A549 (cell line): ENCODE measurements at regions not wholly inside any gene's neighbourhood (a gene's known extent, or its start where the extent isn't known, plus 50 kb on each side); places are given as distances from the start of the nearest gene placed in this dataset.
A peak's percentile ranks its signal among the peaks of the same experiment; 100 is the strongest.

Experiments
- ATAC-seq, 2 experiments: fragments of 200-7000 bp in 1 of 2; fragments of >200 bp in 1 of 2; cut with Nextera tagmentation in 1 of 2; cut with Tn5 transposase in 1 of 2; 3 replicates each; pipeline versions ENCODE4 v1.8.0 to v1.9.1; 2018 to 2020; ENCODE audit warnings: mild to moderate bottlenecking in 1 of 2, moderate library complexity in 1 of 2
- CTCF ChIA-PET: fragments of 300-600 bp; sonication (Branson Sonifier 250); formaldehyde crosslinking; extraction: SDS; loops from one replicate; lab custom pipeline; 2021; ENCODE audit warnings: antibody characterized with exemption, inconsistent platforms; lab: Yijun Ruan, JAX
- POLR2A ChIA-PET: fragments of 350-600 bp; formaldehyde crosslinking; extraction: SDS; loops from one replicate; lab custom pipeline; 2021; ENCODE audit warnings: antibody characterized with exemption, inconsistent platforms; lab: Yijun Ruan, JAX
- DNase-seq, 2 experiments: peaks; one replicate each; pipeline versions ENCODE4 v3.0.0 to v3.0.0-alpha.2; 2011 to 2016; ENCODE audit warnings: low read depth in 1 of 2, low spot score in 1 of 2
- FAIRE-seq: peaks from 2 replicates; lab custom pipeline; 2011; peaks lifted over from hg19 to GRCh38; lab: Jason Lieb, UNC
- H3K27ac ChIP-seq, 2 experiments: fragments of >200 bp; sonication (Bioruptor Twin); formaldehyde crosslinking; 3 replicates each; pipeline ENCODE4 v1.5.1; 2016 to 2017
- H3K4me1 ChIP-seq: fragments of >200 bp; sonication (Bioruptor Twin); formaldehyde crosslinking; 3 replicates; pipeline ENCODE4 v1.6.1; 2016
- H3K4me2 ChIP-seq: fragments of >200 bp; sonication (Bioruptor Twin); formaldehyde crosslinking; 3 replicates; pipeline ENCODE4 v1.6.1; 2016
- H3K4me3 ChIP-seq: fragments of >200 bp; sonication (Bioruptor Twin); formaldehyde crosslinking; 3 replicates; pipeline ENCODE4 v1.5.1; 2016
- H3K9me3 ChIP-seq: fragments of >200 bp; sonication (Bioruptor Twin); formaldehyde crosslinking; 3 replicates; pipeline ENCODE4 v1.6.1; 2016
- BHLHE40 ChIP-seq: IDR thresholded peaks from 2 replicates; pipeline ENCODE4 v1.6.1; 2012; ENCODE audit warnings: low read depth, low read length, inconsistent platforms
- CBX8 ChIP-seq: fragments of 200-600 bp; sonication (generic); IDR thresholded peaks from 2 replicates; pipeline ENCODE4 v1.6.1; 2016
- CHD4 ChIP-seq: fragments of 200-600 bp; sonication (generic); IDR thresholded peaks from 2 replicates; pipeline ENCODE4 v1.6.1; 2016; ENCODE audit warnings: antibody characterized with exemption, mild to moderate bottlenecking, borderline replicate concordance
- EHF ChIP-seq: fragments of 250-450 bp; sonication (Bioruptor Pico); IDR thresholded peaks from 2 replicates; pipeline ENCODE4 v1.5.0; 2020; ENCODE audit warnings: mild to moderate bottlenecking
- EP300 ChIP-seq, 2 experiments: fragments of >200 bp; sonication (Bioruptor Twin); formaldehyde crosslinking; IDR thresholded peaks; 2 replicates in 1 of 2; 3 replicates in 1 of 2; pipeline ENCODE4 v1.6.1; 2016 to 2017
- ESRRA ChIP-seq: fragments of 150-350 bp; IDR thresholded peaks from 2 replicates; pipeline ENCODE4 v1.6.1; 2014; ENCODE audit warnings: mild to moderate bottlenecking, low read length, borderline replicate concordance
- FOSB ChIP-seq: fragments of 250-450 bp; sonication (Bioruptor Pico); IDR thresholded peaks from 2 replicates; pipeline ENCODE4 v1.5.0; 2020; ENCODE audit warnings: mild to moderate bottlenecking, moderate library complexity
- FOSL2 ChIP-seq, 2 experiments: fragments of 450-650 bp in 1 of 2; fragments of >200 bp in 1 of 2; sonication (Bioruptor Twin) in 1 of 2; formaldehyde crosslinking; IDR thresholded peaks; 2 replicates each; pipeline versions ENCODE4 v1.5.0 to v1.6.1; 2016 to 2020; ENCODE audit warnings: mild to moderate bottlenecking in 1 of 2, moderate library complexity in 1 of 2
- HOXA7 ChIP-seq: fragments of 250-450 bp; sonication (Bioruptor Pico); IDR thresholded peaks from 2 replicates; pipeline ENCODE4 v1.5.0; 2020; ENCODE audit warnings: mild to moderate bottlenecking, moderate library complexity
- HOXB13 ChIP-seq: fragments of 250-450 bp; sonication (Bioruptor Pico); IDR thresholded peaks from 2 replicates; pipeline ENCODE4 v1.5.0; 2020; ENCODE audit warnings: low read depth, mild to moderate bottlenecking, moderate library complexity
- KDM1A ChIP-seq: fragments of 200-600 bp; sonication (generic); IDR thresholded peaks from 2 replicates; pipeline ENCODE4 v1.6.1; 2016; ENCODE audit warnings: low read depth, mild to moderate bottlenecking
- MAZ ChIP-seq: fragments of 150-350 bp; IDR thresholded peaks from 2 replicates; pipeline ENCODE4 v1.6.1; 2014; ENCODE audit warnings: antibody characterized with exemption, low read depth, low read length, borderline replicate concordance
- MYC ChIP-seq: IDR thresholded peaks from 2 replicates; pipeline ENCODE4 v1.6.1; 2012; ENCODE audit warnings: mild to moderate bottlenecking, inconsistent platforms, low read length, improper control_type of control experiment, borderline replicate concordance
- RAD21 ChIP-seq, 2 experiments: fragments of >200 bp in 1 of 2; sonication (Bioruptor Twin) in 1 of 2; formaldehyde crosslinking in 1 of 2; IDR thresholded peaks in 1 of 2; conservative IDR thresholded peaks in 1 of 2; 2 replicates in 1 of 2; 3 replicates in 1 of 2; pipeline ENCODE4 v1.6.1; 2012 to 2018; ENCODE audit warnings: inconsistent platforms in 1 of 2
- RARB ChIP-seq: fragments of 250-450 bp; sonication (Bioruptor Pico); IDR thresholded peaks from 2 replicates; pipeline ENCODE4 v1.8.0; 2021; ENCODE audit warnings: mild to moderate bottlenecking, moderate library complexity
- RCOR1 ChIP-seq: fragments of 150-350 bp; IDR thresholded peaks from 2 replicates; pipeline ENCODE4 v1.6.1; 2014; ENCODE audit warnings: antibody characterized with exemption, low read length, low read depth
- RNF2 ChIP-seq: fragments of 200-600 bp; sonication (generic); IDR thresholded peaks from 2 replicates; pipeline ENCODE4 v1.6.1; 2016; ENCODE audit warnings: low read depth, mild to moderate bottlenecking, antibody characterized with exemption, moderate library complexity, borderline replicate concordance
- SMC3 ChIP-seq: fragments of >200 bp; sonication (Bioruptor Twin); formaldehyde crosslinking; IDR thresholded peaks from 3 replicates; pipeline ENCODE4 v1.6.1; 2018; ENCODE audit warnings: inconsistent platforms
- TFCP2L1 ChIP-seq: fragments of 250-450 bp; sonication (Bioruptor Pico); IDR thresholded peaks from 2 replicates; pipeline ENCODE4 v1.5.0; 2021; ENCODE audit warnings: mild to moderate bottlenecking
- TP53 ChIP-seq: fragments of 250-450 bp; sonication (Bioruptor Pico); IDR thresholded peaks from 2 replicates; pipeline ENCODE4 v1.5.0; 2021; ENCODE audit warnings: mild to moderate bottlenecking, moderate library complexity
- ZNF302 ChIP-seq: fragments of 250-450 bp; sonication (Bioruptor Pico); IDR thresholded peaks from 2 replicates; pipeline ENCODE4 v1.9.0; 2021; ENCODE audit warnings: inconsistent platforms, mild to moderate bottlenecking, moderate library complexity
- WGBS: methylation state at CpG from one replicate; pipeline ENCODE4 v1.1.6; 2017; ENCODE audit errors: missing lambda C conversion rate; 5-methylcytosine and 5-hydroxymethylcytosine counted together
- TF ChIP-seq, protein P1 (sequence below): fragments of 450-650 bp; IDR thresholded peaks from 2 replicates; pipeline ENCODE4 v1.6.1; 2014; ENCODE audit warnings: antibody characterized with exemption
- TF ChIP-seq, protein P2 (sequence below): fragments of >200 bp; sonication (Bioruptor Twin); formaldehyde crosslinking; IDR thresholded peaks from 3 replicates; pipeline ENCODE4 v1.5.1; 2016
- TF ChIP-seq, protein P3 (sequence below): fragments of >200 bp; sonication (Bioruptor Twin); formaldehyde crosslinking; IDR thresholded peaks from 2 replicates; pipeline ENCODE4 v1.6.1; 2016

DNA sequence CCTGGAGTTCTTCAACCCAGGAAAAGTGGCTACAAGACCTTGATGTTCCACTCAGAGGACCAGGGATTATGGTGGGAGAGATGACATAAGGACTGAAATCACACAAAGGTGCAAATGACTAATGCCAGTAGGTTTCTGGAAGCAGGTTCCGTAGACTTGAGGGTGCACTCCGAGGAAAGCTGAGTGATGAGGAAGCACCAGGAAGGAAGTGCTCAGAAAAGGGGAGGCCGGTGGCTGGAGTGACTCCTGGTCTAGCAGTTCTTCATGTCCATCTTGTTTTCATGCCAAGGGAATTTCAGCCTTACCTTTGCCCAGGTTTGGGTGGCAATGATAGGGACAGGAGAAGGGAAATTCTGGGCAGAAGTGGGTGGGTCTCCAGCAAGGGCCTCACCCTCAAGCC lies 74.5 kb downstream of the TMEM17 start:
- Histone ChIP-seq H3K4me1 (no peaks in the 10 kb centered on the region), H3K4me3 (no peak overlapping the region), H3K4me2 (no peak overlapping the region), H3K9me3 (peaks cover 3% of the 10 kb centered on the region; the same call in 1 of the 3 replicates), H3K27ac (no peak overlapping the region)
- DNase-seq (no peak), FAIRE-seq (no peak), ATAC-seq (no peak)
- TF ChIP-seq MAZ (no peak), BHLHE40 (no peak), RNF2 (no peak), TFCP2L1 (CRISPR knock-in tag) (no peak), CBX8 (no peak), EP300 (IDR thresholded peaks at IDR 0.05) (no peak), SMC3 (no peak), FOSL2 (IDR thresholded peaks at IDR 0.05) (no peak), FOSL2 (CRISPR knock-in tag; IDR thresholded peaks at IDR 0.05) (no peak), TP53 (CRISPR knock-in tag) (no peak)
- 67% methylated on average over 3 of the region's 3 CpGs for WGBS
- CTCF ChIA-PET: interaction anchor here (1.0 kb wide), 1 partner anchor 26 kb away, joined by 3 read pairs; no protein-coding TSS in a partner anchor
- POLR2A ChIA-PET: no interaction called here

DNA sequence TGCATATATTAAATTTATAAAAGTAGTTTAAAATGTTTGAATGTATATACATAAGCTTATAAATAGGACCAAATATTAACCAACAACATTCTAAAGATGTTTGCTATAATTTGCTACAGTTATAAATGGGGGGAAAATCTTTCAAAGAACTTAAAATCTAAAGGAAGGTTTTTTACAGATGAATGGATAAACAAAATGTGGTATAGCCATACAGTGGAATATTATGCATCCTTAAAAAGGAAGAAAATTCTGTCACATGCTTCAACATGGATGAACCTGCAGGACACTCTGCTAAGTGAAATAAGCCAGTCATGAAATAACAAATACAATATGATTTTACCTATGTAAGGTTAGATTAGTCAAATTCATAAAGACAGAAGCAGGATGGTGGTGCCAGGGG lies 75.8 kb downstream of the TMEM17 start:
- H3K4me3 ChIP-seq: no peak overlapping the region
- POLR2A ChIA-PET: no interaction called here
- no peak overlapping the region for H3K27ac ChIP-seq
- FAIRE-seq: no peak
- DNase-seq: no peak
- peaks cover 3% of the 10 kb centered on the region; the same call in 1 of the 3 replicates for H3K9me3 ChIP-seq
- no peak for ATAC-seq
- no peak overlapping the region for H3K4me2 ChIP-seq
- CTCF ChIA-PET: interaction anchor here (1.1 to 1.5 kb wide), 3 partner anchors 8 to 438 kb away, joined by 3 read pairs; no protein-coding TSS in a partner anchor
- peaks cover 5% of the 10 kb centered on the region; the same call in 1 of the 3 replicates for H3K4me1 ChIP-seq
- TF ChIP-seq KDM1A (0 out of 2 replicates have a peak, but pooled peaks have one; percentile 24), CHD4 (no peak)

DNA sequence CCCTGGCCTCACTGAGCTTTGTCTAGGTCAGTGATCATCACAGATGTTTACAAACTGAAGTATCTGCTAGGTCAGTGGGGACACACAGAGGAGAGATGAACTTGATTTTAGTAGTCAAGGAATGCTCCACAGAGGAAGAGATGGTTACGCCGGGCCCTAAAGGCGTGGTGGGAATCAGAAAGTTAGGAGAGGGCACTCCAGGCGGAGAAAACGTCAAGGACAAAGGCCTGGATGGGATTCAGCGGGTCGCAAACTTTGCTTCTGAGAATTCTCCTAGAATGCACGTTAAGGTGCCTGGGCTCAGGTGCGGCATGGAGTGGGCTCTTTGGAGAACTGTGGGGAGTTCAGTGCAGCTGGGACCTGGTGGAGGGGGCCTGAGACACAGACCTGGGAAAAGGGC lies 78.8 kb downstream of the TMEM17 start:
- Histone ChIP-seq H3K27ac (peak overlapping the region in 1 of 2 experiments; percentile 60; a peak in 1 of 6 replicates), H3K4me1 (peaks cover 10% of the 10 kb centered on the region; the same call in 1 of the 3 replicates), H3K4me3 (no peak overlapping the region), H3K9me3 (peaks cover 3% of the 10 kb centered on the region; the same call in 1 of the 3 replicates), H3K4me2 (no peak overlapping the region)
- no peak for ATAC-seq
- no peak for DNase-seq
- FAIRE-seq: no peak
- ChIA-PET CTCF (interaction anchor here (1.2 to 1.6 kb wide), 5 partner anchors 10 to 434 kb away, joined by 3 to 4 read pairs (median 3); no protein-coding TSS in a partner anchor), POLR2A (no interaction called here)
- no peak for TF ChIP-seq ZNF302 (CRISPR knock-in tag)
- TF ChIP-seq, protein P1, sequence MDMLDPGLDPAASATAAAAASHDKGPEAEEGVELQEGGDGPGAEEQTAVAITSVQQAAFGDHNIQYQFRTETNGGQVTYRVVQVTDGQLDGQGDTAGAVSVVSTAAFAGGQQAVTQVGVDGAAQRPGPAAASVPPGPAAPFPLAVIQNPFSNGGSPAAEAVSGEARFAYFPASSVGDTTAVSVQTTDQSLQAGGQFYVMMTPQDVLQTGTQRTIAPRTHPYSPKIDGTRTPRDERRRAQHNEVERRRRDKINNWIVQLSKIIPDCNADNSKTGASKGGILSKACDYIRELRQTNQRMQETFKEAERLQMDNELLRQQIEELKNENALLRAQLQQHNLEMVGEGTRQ: no peak
- TF ChIP-seq HOXA7 (CRISPR knock-in tag): no peak
- no peak for TF ChIP-seq EP300 (IDR thresholded peaks at IDR 0.05)
- 87% methylated on average over 9 of the region's 9 CpGs for WGBS

DNA sequence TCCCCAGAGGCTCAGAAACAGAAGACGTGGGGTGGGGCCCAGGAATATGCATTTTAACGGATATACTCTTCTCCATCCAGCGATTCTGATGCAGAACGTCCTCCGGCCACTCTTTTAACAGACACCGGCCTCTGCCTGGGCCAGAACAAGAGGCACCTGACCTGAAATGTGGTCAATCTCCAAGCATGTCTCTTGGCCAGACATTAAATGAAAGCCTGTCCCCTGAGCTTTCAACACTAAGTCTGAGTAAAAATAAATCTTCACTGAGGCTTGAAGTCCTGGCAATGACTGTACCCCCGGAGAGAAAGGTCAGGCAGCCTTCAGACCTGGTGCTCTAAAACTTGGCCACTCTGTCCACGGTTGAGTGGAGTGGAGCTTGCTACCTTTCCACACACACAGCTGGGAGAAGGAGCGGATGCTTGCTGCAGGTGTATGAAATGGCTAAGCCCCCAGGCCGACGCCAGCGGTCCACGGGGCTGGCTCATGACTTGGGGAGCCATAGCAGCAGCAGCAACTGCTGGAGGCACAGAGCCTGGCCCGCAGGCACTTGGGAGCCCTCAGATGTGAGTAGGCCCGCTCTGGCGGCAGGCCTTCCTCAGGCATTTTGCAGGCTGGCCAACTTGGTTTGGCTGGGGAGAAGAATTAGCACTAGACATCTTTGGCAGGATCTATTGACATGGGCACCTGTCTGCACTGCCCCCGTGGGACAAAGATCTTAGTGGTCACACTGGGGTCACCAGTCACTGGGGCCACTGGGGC lies 79.7 kb downstream of the TMEM17 start:
- FAIRE-seq: no peak
- 81% methylated on average over 17 of the region's 17 CpGs for WGBS
- Histone ChIP-seq H3K4me2 (no peak overlapping the region), H3K4me1 (peaks cover 10% of the 10 kb centered on the region; the same call in 1 of the 3 replicates), H3K27ac (peak overlapping the region in 1 of 2 experiments; percentile 60; a peak in 1 of 6 replicates), H3K4me3 (no peak overlapping the region), H3K9me3 (peaks cover 3% of the 10 kb centered on the region; the same call in 1 of the 3 replicates)
- ChIA-PET CTCF (interaction anchor here (1.2 to 1.6 kb wide), 4 partner anchors 10 to 433 kb away, joined by 3 to 4 read pairs (median 3); no protein-coding TSS in a partner anchor), POLR2A (no interaction called here)
- no peak for DNase-seq
- no peak for ATAC-seq
- TF ChIP-seq, protein P2, sequence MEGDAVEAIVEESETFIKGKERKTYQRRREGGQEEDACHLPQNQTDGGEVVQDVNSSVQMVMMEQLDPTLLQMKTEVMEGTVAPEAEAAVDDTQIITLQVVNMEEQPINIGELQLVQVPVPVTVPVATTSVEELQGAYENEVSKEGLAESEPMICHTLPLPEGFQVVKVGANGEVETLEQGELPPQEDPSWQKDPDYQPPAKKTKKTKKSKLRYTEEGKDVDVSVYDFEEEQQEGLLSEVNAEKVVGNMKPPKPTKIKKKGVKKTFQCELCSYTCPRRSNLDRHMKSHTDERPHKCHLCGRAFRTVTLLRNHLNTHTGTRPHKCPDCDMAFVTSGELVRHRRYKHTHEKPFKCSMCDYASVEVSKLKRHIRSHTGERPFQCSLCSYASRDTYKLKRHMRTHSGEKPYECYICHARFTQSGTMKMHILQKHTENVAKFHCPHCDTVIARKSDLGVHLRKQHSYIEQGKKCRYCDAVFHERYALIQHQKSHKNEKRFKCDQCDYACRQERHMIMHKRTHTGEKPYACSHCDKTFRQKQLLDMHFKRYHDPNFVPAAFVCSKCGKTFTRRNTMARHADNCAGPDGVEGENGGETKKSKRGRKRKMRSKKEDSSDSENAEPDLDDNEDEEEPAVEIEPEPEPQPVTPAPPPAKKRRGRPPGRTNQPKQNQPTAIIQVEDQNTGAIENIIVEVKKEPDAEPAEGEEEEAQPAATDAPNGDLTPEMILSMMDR: no peak
- no peak for TF ChIP-seq EHF (CRISPR knock-in tag)
- no peak for TF ChIP-seq RCOR1
- TF ChIP-seq FOSL2 (IDR thresholded peaks at IDR 0.05): no peak
- TF ChIP-seq FOSL2 (CRISPR knock-in tag; IDR thresholded peaks at IDR 0.05): no peak
- TF ChIP-seq ZNF302 (CRISPR knock-in tag): no peak
- no peak for TF ChIP-seq RNF2
- TF ChIP-seq KDM1A: no peak
- no peak for TF ChIP-seq RAD21 (conservative IDR thresholded peaks at IDR 0.05 in 1 of 2, IDR thresholded peaks at IDR 0.05 in 1 of 2)
- no peak for TF ChIP-seq HOXA7 (CRISPR knock-in tag)
- TF ChIP-seq ESRRA: no peak
- TF ChIP-seq, protein P3, sequence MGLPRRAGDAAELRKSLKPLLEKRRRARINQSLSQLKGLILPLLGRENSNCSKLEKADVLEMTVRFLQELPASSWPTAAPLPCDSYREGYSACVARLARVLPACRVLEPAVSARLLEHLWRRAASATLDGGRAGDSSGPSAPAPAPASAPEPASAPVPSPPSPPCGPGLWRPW: no peak
- no peak for TF ChIP-seq CBX8
- TF ChIP-seq FOSB (CRISPR knock-in tag): no peak
- no peak for TF ChIP-seq CHD4
- TF ChIP-seq HOXB13 (CRISPR knock-in tag): no peak
- TF ChIP-seq EP300 (IDR thresholded peaks at IDR 0.05): no peak
- TF ChIP-seq SMC3: no peak
- no peak for TF ChIP-seq RARB (CRISPR knock-in tag)
- TF ChIP-seq MYC: no peak
